PFSK-1 (cell line): ENCODE measurements at regions not wholly inside any gene's neighbourhood (a gene's known extent, or its start where the extent isn't known, plus 50 kb on each side); places are given as distances from the start of the nearest gene placed in this dataset.

Experiments used
- FOXP2 ChIP-seq: optimal IDR thresholded peaks from 2 replicates; pipeline ENCODE3; 2011; ENCODE audit warnings: borderline replicate concordance, control low read depth, inconsistent platforms; ENCODE audit not compliant: insufficient read depth; ENCODE audit errors: extremely low read length, extremely low read depth
- POLR2AphosphoS5 ChIP-seq: IDR thresholded peaks from 2 replicates; pipeline ENCODE4 v1.6.1; 2012; ENCODE audit warnings: low read depth, mild to moderate bottlenecking, control low read depth, low read length, moderate library complexity
- SIN3A ChIP-seq: IDR thresholded peaks from 2 replicates; pipeline ENCODE4 v1.6.1; 2012; ENCODE audit warnings: mild to moderate bottlenecking, low read length, moderate library complexity, borderline replicate concordance; ENCODE audit not compliant: insufficient read depth
- TAF1 ChIP-seq: IDR thresholded peaks from 2 replicates; pipeline ENCODE4 v1.6.1; 2012; ENCODE audit warnings: low read length, control low read depth, borderline replicate concordance; ENCODE audit not compliant: insufficient read depth
- TF ChIP-seq, protein P1 (sequence below), 2 experiments: IDR thresholded peaks; 2 replicates each; pipeline versions ENCODE4 v1.6.1 to v1.8.0; 2011 to 2012; ENCODE audit warnings: low read depth in 2 of 2, low read length in 2 of 2, control low read depth in 1 of 2, inconsistent platforms in 1 of 2, mild to moderate bottlenecking in 1 of 2, moderate library complexity in 1 of 2; ENCODE audit not compliant: insufficient read depth in 1 of 2

DNA sequence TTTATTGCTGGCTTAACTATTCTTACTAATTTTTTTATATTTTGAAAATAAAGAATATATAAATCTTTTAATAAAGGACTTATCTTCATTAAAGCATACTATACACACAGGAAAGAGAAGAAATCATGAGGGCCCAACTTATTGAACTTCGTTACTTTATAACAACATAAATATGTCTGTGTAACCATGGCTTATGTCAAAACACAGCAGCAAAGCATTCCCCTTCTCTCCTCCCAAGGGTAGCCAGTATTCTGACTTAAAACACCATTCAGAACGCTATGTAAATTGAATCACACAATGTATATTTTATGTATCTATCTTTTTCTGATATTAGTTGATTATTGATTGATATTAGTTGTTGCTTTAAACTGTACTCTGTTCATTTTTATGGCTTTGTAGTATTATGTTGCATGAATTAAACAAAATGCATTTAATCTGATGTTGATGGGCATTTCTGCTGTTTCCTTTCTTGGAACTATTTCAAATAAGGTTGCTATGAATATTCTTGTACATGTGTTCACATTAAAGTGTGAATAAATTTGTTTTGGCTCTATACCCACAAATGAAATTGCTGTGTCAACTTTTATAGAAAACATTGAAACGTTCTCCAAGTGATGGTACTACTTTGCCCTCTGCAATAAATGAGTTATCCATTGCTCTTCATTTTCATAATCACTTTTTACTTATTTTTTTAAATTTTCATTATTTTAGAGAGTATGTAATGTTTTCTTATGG lies 188.7 kb downstream of the RND3 start:
- TF ChIP-seq FOXP2 (no peak), POLR2AphosphoS5 (no peak), TAF1 (no peak), SIN3A (no peak)
- TF ChIP-seq, protein P1, sequence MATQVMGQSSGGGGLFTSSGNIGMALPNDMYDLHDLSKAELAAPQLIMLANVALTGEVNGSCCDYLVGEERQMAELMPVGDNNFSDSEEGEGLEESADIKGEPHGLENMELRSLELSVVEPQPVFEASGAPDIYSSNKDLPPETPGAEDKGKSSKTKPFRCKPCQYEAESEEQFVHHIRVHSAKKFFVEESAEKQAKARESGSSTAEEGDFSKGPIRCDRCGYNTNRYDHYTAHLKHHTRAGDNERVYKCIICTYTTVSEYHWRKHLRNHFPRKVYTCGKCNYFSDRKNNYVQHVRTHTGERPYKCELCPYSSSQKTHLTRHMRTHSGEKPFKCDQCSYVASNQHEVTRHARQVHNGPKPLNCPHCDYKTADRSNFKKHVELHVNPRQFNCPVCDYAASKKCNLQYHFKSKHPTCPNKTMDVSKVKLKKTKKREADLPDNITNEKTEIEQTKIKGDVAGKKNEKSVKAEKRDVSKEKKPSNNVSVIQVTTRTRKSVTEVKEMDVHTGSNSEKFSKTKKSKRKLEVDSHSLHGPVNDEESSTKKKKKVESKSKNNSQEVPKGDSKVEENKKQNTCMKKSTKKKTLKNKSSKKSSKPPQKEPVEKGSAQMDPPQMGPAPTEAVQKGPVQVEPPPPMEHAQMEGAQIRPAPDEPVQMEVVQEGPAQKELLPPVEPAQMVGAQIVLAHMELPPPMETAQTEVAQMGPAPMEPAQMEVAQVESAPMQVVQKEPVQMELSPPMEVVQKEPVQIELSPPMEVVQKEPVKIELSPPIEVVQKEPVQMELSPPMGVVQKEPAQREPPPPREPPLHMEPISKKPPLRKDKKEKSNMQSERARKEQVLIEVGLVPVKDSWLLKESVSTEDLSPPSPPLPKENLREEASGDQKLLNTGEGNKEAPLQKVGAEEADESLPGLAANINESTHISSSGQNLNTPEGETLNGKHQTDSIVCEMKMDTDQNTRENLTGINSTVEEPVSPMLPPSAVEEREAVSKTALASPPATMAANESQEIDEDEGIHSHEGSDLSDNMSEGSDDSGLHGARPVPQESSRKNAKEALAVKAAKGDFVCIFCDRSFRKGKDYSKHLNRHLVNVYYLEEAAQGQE (IDR thresholded peaks at IDR 0.05; ENCODE audit: insufficient read depth in 1 of 2, low read depth in 2 of 2, low read length in 2 of 2), result no peak

DNA sequence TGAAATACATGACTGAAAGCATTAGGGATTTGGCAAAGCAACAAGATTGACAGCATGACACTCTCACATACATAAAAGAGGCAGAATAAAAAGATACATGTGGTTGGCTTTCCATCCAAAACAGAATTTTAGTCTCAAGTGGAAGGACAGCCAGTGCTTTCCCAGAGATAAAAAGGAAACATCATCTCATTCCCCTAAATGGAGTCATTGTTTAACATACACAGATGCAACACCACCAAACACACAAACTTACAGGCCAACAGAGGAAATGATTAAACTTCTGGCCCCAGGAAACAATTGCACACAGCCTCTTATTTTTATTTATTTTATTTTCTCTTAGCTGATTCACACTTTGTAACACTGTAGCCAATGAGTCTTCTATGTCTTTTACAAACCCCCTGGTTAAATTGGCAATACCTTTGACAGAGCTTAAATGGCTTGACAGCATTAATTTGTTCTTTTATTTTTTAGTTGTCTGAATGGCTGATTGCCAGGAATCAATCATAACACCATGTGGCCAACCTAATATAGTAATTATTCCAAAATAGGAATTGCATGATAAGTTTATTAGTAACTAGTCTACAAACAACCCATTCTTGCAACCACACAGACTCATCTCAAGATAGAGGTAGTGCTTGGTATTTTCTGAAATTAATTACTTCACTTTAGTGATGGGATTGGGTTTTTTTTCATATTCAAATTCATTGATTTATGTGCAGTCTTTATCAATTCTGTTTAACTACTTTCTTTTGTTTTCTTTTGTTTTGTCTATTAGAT lies 190.5 kb downstream of the RND3 start:
- no peak for TF ChIP-seq POLR2AphosphoS5

DNA sequence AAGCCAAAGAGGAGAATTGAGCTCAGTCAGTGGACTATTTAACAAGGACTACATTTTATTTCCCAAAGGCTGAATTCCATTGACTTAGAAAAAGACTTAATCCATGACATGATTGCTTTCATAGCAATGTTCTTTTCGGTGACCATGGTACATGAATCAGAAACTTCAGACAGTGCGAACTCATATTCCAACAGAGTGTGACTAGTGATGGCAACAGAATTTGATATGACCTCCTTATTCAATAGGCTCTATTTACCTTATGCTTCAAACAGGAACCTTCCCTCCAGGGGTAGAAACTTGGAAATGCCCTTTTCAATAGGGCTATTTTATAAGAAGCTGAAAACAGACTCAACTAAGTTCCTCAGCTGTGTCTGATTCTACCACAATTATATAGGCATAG lies 191.9 kb downstream of the RND3 start:
- TF ChIP-seq TAF1, result no peak
- no peak for TF ChIP-seq POLR2AphosphoS5
- no peak for TF ChIP-seq FOXP2
- TF ChIP-seq SIN3A, result no peak
- TF ChIP-seq, protein P1 (IDR thresholded peaks at IDR 0.05; ENCODE audit: insufficient read depth in 1 of 2, low read depth in 2 of 2, low read length in 2 of 2), result no peak

DNA sequence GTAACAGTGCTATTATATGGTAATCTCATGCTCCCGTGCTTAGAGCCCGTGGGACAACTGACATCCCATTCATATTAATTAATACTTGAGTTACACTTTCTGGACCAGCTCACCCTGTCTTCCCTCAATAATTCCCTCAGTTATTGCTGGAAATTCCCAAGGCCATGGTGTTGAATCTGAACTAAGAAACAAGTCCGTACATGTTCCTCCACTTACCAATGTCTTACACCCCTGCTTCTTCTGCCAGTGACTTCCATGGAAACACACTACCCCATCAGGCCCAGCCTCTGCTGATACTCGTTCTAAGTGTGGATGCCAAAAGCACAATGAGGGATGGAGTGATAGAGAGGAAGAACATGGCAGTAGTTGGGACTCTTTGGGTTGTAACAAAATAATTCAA lies 193.7 kb downstream of the RND3 start:
- no peak for TF ChIP-seq POLR2AphosphoS5
- TF ChIP-seq SIN3A, result no peak

DNA sequence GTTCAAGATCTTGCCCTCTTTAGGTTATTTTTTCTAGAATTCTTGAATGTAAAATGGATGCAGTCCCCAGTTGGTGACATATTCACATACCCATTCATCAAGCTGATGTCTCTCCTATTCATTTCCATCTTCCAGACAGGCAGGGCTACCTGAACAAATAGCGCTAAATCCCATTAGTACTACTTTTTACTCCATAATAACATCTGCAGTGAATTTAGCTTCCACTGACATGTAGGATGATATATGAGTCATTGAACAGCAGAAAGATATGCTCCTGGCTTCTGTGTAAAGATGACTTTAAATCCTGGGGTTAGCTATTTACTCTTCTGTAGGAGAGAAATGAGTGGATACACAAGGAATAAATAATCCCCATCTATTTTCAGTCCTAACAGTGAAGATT lies 194.7 kb downstream of the RND3 start:
- TF ChIP-seq POLR2AphosphoS5 (no peak), FOXP2 (no peak), TAF1 (no peak), SIN3A (no peak)
- TF ChIP-seq, protein P1 (IDR thresholded peaks at IDR 0.05; ENCODE audit: insufficient read depth in 1 of 2, low read depth in 2 of 2, low read length in 2 of 2), result no peak

DNA sequence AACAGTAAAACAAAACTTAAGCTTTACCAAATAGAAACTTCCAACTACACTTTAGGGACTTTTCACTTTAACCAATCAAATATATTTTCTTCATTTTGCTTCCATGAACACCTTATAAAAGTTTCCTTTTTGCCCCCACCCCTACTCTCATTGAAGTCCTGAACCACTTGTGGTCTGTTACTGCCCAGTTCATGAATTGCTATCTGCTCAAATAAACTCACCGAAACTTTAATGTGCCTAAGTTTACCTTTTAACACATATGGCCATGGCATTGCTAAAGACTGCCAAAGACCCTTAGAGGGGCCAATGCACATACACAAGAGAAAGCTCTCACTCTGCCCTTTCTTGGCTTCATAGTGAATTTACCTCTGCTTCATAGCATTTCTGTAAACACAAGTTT lies 195.3 kb downstream of the RND3 start:
- no peak for TF ChIP-seq SIN3A
- no peak for TF ChIP-seq POLR2AphosphoS5
- no peak for TF ChIP-seq FOXP2
- no peak for TF ChIP-seq TAF1
- TF ChIP-seq, protein P1 (IDR thresholded peaks at IDR 0.05; ENCODE audit: insufficient read depth in 1 of 2, low read depth in 2 of 2, low read length in 2 of 2), result no peak
